Adipocyte (in vitro differentiated cells): ENCODE measurements at regions not wholly inside any gene's neighbourhood (a gene's known extent, or its start where the extent isn't known, plus 50 kb on each side); places are given as distances from the start of the nearest gene placed in this dataset.

Experiments used
- DNase-seq: peaks from one replicate; pipeline ENCODE4 v3.0.0-alpha.2; 2015; ENCODE audit warnings: low read depth
- H3K27me3 ChIP-seq: replicated peaks from 2 replicates; pipeline ENCODE4 v1.7.0; 2013; ENCODE audit warnings: mild to moderate bottlenecking, low read length, moderate library complexity; ENCODE audit not compliant: control insufficient read depth, insufficient read depth
- H3K36me3 ChIP-seq: 2 replicates; pipeline ENCODE4 v1.7.0; 2013; ENCODE audit warnings: low read length, mild to moderate bottlenecking, moderate library complexity; ENCODE audit not compliant: control insufficient read depth, insufficient read depth, severe bottlenecking
- H3K4me1 ChIP-seq: 2 replicates; pipeline ENCODE4 v1.7.0; 2013; ENCODE audit warnings: mild to moderate bottlenecking, low read length, moderate library complexity; ENCODE audit not compliant: control insufficient read depth, insufficient read depth
- H3K4me3 ChIP-seq: 2 replicates; pipeline ENCODE4 v1.7.0; 2013; ENCODE audit warnings: mild to moderate bottlenecking, low read length, moderate library complexity
- H3K9ac ChIP-seq: 2 replicates; pipeline ENCODE4 v1.7.0; 2013; ENCODE audit warnings: mild to moderate bottlenecking, low read length, moderate library complexity
- H3K9me3 ChIP-seq: 2 replicates; pipeline ENCODE4 v1.7.0; 2013; ENCODE audit warnings: mild to moderate bottlenecking, low read length, moderate library complexity; ENCODE audit not compliant: control insufficient read depth

- H3K4me3 ChIP-seq, result no peak overlapping the region
- no peaks in the 10 kb centered on the region for H3K27me3 ChIP-seq
- DNase-seq, result no peak
- no peaks in the 10 kb centered on the region for H3K9me3 ChIP-seq
- peaks cover 20% of the 10 kb centered on the region for H3K4me1 ChIP-seq
- peaks cover 41% of the 10 kb centered on the region for H3K36me3 ChIP-seq
- H3K9ac ChIP-seq, result no peak overlapping the region
These were observed 543.4 kb upstream of the DIPK2B start for GRCh38 chrX:45743906-45744625.

- DNase-seq, result no peak
- Histone ChIP-seq H3K4me3 (no peak overlapping the region), H3K36me3 (peaks cover 41% of the 10 kb centered on the region), H3K27me3 (no peaks in the 10 kb centered on the region), H3K4me1 (peaks cover 14% of the 10 kb centered on the region), H3K9me3 (no peaks in the 10 kb centered on the region), H3K9ac (no peak overlapping the region)
These were observed 542.4 kb upstream of the DIPK2B start for GRCh38 chrX:45743081-45743533.

GRCh38 chrX:45740291-45740690 lies 539.6 kb upstream of the DIPK2B start:
- Histone ChIP-seq H3K36me3 (peaks cover 13% of the 10 kb centered on the region), H3K27me3 (no peaks in the 10 kb centered on the region), H3K4me1 (no peaks in the 10 kb centered on the region), H3K9me3 (no peaks in the 10 kb centered on the region), H3K9ac (no peak overlapping the region), H3K4me3 (no peak overlapping the region)
- no peak for DNase-seq

GRCh38 chrX:45735571-45735970 lies 534.9 kb upstream of the DIPK2B start:
- DNase-seq, result no peak
- H3K4me3 ChIP-seq, result no peak overlapping the region
- peaks cover 8% of the 10 kb centered on the region for H3K27me3 ChIP-seq
- no peak overlapping the region for H3K9ac ChIP-seq
- no peaks in the 10 kb centered on the region for H3K36me3 ChIP-seq
- peaks cover 3% of the 10 kb centered on the region for H3K9me3 ChIP-seq
- no peaks in the 10 kb centered on the region for H3K4me1 ChIP-seq

GRCh38 chrX:45731448-45731847 lies 530.8 kb upstream of the DIPK2B start:
- peaks cover 3% of the 10 kb centered on the region for H3K9me3 ChIP-seq
- no peak overlapping the region for H3K9ac ChIP-seq
- no peaks in the 10 kb centered on the region for H3K36me3 ChIP-seq
- DNase-seq, result no peak
- H3K27me3 ChIP-seq, result peaks cover 8% of the 10 kb centered on the region
- no peaks in the 10 kb centered on the region for H3K4me1 ChIP-seq
- no peak overlapping the region for H3K4me3 ChIP-seq

- DNase-seq, result no peak
- H3K27me3 ChIP-seq, result peaks cover 8% of the 10 kb centered on the region
- no peak overlapping the region for H3K4me3 ChIP-seq
- H3K9me3 ChIP-seq, result no peaks in the 10 kb centered on the region
- H3K9ac ChIP-seq, result no peak overlapping the region
- no peaks in the 10 kb centered on the region for H3K36me3 ChIP-seq
- no peaks in the 10 kb centered on the region for H3K4me1 ChIP-seq
These were observed 527.1 kb upstream of the DIPK2B start for GRCh38 chrX:45727761-45728160.

- Histone ChIP-seq H3K9me3 (no peaks in the 10 kb centered on the region), H3K27me3 (no peaks in the 10 kb centered on the region), H3K36me3 (no peaks in the 10 kb centered on the region), H3K4me3 (no peak overlapping the region), H3K4me1 (no peaks in the 10 kb centered on the region), H3K9ac (no peak overlapping the region)
- no peak for DNase-seq
These were observed 521.8 kb upstream of the DIPK2B start for GRCh38 chrX:45722471-45722870.

GRCh38 chrX:45719751-45720501 lies 519.2 kb upstream of the DIPK2B start:
- Histone ChIP-seq H3K36me3 (no peaks in the 10 kb centered on the region), H3K4me1 (peaks cover 16% of the 10 kb centered on the region), H3K9me3 (no peaks in the 10 kb centered on the region), H3K4me3 (no peak overlapping the region), H3K9ac (no peak overlapping the region), H3K27me3 (no peaks in the 10 kb centered on the region)
- DNase-seq, result no peak

- H3K4me3 ChIP-seq, result no peak overlapping the region
- no peak overlapping the region for H3K9ac ChIP-seq
- no peaks in the 10 kb centered on the region for H3K27me3 ChIP-seq
- no peaks in the 10 kb centered on the region for H3K9me3 ChIP-seq
- peaks cover 23% of the 10 kb centered on the region for H3K4me1 ChIP-seq
- DNase-seq, result no peak
- H3K36me3 ChIP-seq, result no peaks in the 10 kb centered on the region
These were observed 518.0 kb upstream of the DIPK2B start for GRCh38 chrX:45718676-45719075.

- Histone ChIP-seq H3K27me3 (no peaks in the 10 kb centered on the region), H3K4me3 (no peak overlapping the region), H3K9me3 (no peaks in the 10 kb centered on the region), H3K4me1 (peaks cover 34% of the 10 kb centered on the region), H3K9ac (no peak overlapping the region), H3K36me3 (no peaks in the 10 kb centered on the region)
- DNase-seq, result no peak
These were observed 516.1 kb upstream of the DIPK2B start for GRCh38 chrX:45716750-45717149.

GRCh38 chrX:45715748-45716147 lies 515.1 kb upstream of the DIPK2B start:
- no peak for DNase-seq
- Histone ChIP-seq H3K4me3 (no peak overlapping the region), H3K4me1 (peaks cover 44% of the 10 kb centered on the region), H3K27me3 (no peaks in the 10 kb centered on the region), H3K36me3 (no peaks in the 10 kb centered on the region), H3K9me3 (no peaks in the 10 kb centered on the region), H3K9ac (peak overlapping the region; percentile 50)
